SK-N-SH treated with all-trans-retinoic acid at 6 μM for 48 hours (cell line): ENCODE measurements at regions not wholly inside any gene's neighbourhood (a gene's known extent, or its start where the extent isn't known, plus 50 kb on each side); places are given as distances from the start of the nearest gene placed in this dataset.

Source experiments
- ARNTL ChIP-seq: fragments of 450-650 bp; formaldehyde crosslinking; IDR thresholded peaks from 2 replicates; pipeline ENCODE4 v1.5.0; 2020; ENCODE audit warnings: low read depth, mild to moderate bottlenecking, moderate library complexity, borderline replicate concordance
- CREB5 ChIP-seq: fragments of 250-450 bp; sonication (Bioruptor Pico); IDR thresholded peaks from 2 replicates; pipeline ENCODE4 v1.5.1; 2020; ENCODE audit warnings: low read depth, mild to moderate bottlenecking, moderate library complexity
- CSDC2 ChIP-seq: fragments of 250-450 bp; sonication (Bioruptor Pico); IDR thresholded peaks from 2 replicates; pipeline ENCODE4 v1.5.0; 2020; ENCODE audit warnings: mild to moderate bottlenecking, moderate library complexity
- ESRRG ChIP-seq: fragments of 250-450 bp; sonication (Bioruptor Pico); IDR thresholded peaks from 2 replicates; pipeline ENCODE4 v1.6.1; 2021; ENCODE audit warnings: mild to moderate bottlenecking
- ISL1 ChIP-seq: fragments of 250-450 bp; sonication (Bioruptor Pico); IDR thresholded peaks from 2 replicates; pipeline ENCODE4 v2.1.2; 2022; ENCODE audit warnings: mild to moderate bottlenecking, moderate library complexity
- OSR1 ChIP-seq: fragments of 250-450 bp; sonication (Bioruptor Pico); IDR thresholded peaks from 2 replicates; pipeline ENCODE4 v1.8.0; 2022; ENCODE audit warnings: moderate library complexity, mild to moderate bottlenecking, inconsistent platforms
- TOX ChIP-seq: fragments of 250-450 bp; sonication (Bioruptor Pico); IDR thresholded peaks from 2 replicates; pipeline ENCODE4 v1.8.0; 2021; ENCODE audit warnings: mild to moderate bottlenecking, moderate library complexity, borderline replicate concordance
- ZFP3 ChIP-seq: fragments of 250-450 bp; sonication (Bioruptor Pico); IDR thresholded peaks from 2 replicates; pipeline ENCODE4 v1.5.0; 2020; ENCODE audit warnings: mild to moderate bottlenecking, moderate library complexity
- ZNF565 ChIP-seq: fragments of 450-650 bp; formaldehyde crosslinking; conservative IDR thresholded peaks from 2 replicates; pipeline ENCODE4 v1.5.0; 2020; ENCODE audit warnings: low read depth, mild to moderate bottlenecking, moderate library complexity
- ZNF8 ChIP-seq: fragments of 450-650 bp; formaldehyde crosslinking; IDR thresholded peaks from 2 replicates; pipeline ENCODE4 v1.5.0; 2020; ENCODE audit warnings: mild to moderate bottlenecking, moderate library complexity
- TF ChIP-seq, protein P1 (sequence below): fragments of 250-450 bp; sonication (Bioruptor Pico); IDR thresholded peaks from 2 replicates; pipeline ENCODE4 v1.8.0; 2020; ENCODE audit warnings: mild to moderate bottlenecking, moderate library complexity, borderline replicate concordance

DNA sequence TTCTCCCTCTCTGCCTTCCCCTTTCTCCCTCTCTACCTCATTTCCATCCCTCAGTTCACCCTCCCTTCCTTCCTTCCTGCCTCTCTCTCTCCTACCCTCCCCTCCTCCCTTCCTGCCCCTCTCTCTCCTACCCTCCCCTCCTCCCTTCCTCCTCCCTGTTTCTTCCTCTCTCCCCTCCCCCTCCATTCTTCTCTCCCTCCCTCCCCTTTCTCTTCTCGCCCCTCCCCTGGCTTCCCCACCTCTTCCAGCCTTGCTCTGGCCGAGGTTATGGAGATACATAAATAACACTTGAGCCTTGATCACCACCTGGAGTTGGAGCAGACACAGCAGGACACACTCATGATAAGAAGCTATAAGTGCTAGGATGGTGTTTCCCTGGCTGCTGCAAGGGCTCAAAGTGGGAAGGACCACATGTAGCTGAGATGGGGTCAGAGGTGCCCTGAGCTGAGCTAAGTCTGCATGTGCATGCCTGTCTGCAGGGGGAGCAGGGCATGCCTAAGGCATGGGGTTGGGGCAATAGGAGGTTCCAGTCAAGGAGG lies 326.1 kb upstream of the HS6ST1 start:
- TF ChIP-seq ZFP3 (CRISPR knock-in tag) (no peak), ISL1 (no peak), ESRRG (CRISPR knock-in tag) (no peak), ARNTL (CRISPR knock-in tag) (no peak), CSDC2 (CRISPR knock-in tag) (no peak), ZNF8 (no peak), TOX (no peak), CREB5 (CRISPR knock-in tag) (no peak), ZNF565 (CRISPR knock-in tag) (no peak), OSR1 (CRISPR knock-in tag) (no peak)
- TF ChIP-seq, protein P1, sequence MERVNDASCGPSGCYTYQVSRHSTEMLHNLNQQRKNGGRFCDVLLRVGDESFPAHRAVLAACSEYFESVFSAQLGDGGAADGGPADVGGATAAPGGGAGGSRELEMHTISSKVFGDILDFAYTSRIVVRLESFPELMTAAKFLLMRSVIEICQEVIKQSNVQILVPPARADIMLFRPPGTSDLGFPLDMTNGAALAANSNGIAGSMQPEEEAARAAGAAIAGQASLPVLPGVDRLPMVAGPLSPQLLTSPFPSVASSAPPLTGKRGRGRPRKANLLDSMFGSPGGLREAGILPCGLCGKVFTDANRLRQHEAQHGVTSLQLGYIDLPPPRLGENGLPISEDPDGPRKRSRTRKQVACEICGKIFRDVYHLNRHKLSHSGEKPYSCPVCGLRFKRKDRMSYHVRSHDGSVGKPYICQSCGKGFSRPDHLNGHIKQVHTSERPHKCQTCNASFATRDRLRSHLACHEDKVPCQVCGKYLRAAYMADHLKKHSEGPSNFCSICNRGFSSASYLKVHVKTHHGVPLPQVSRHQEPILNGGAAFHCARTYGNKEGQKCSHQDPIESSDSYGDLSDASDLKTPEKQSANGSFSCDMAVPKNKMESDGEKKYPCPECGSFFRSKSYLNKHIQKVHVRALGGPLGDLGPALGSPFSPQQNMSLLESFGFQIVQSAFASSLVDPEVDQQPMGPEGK (CRISPR knock-in tag), result no peak
